ENCODE measurements at regions not wholly inside any gene's neighbourhood (a gene's known extent, or its start where the extent isn't known, plus 50 kb on each side); places are given as distances from the start of the nearest gene placed in this dataset.

- TF ChIP-seq CTCF (IDR thresholded peaks at IDR 0.05; ENCODE audit: control extremely low read depth, extremely low read depth, low read depth, missing control alignments) = no peak
- POLR2A ChIA-PET = no interaction called here
These were observed 166.4 kb upstream of the COBL start for GRCh38 chr7:51482976-51483375.

GRCh38 chr7:51481421-51481820 is 164.8 kb upstream of the COBL start:
- ChIA-PET CTCF (no interaction called here), POLR2A (no interaction called here)
- no peak for DNase-seq (ENCODE audit: extremely low spot score)
- TF ChIP-seq CTCF (IDR thresholded peaks at IDR 0.05; ENCODE audit: control extremely low read depth, extremely low read depth, low read depth, missing control alignments) = no peak

More at GRCh38 chr7:51482976-51483375, 166.4 kb upstream of the COBL start:
- no peak for DNase-seq (ENCODE audit: extremely low spot score)
- CTCF ChIA-PET = no interaction called here

- POLR2A ChIA-PET = no interaction called here
- TF ChIP-seq CTCF (IDR thresholded peaks at IDR 0.05; ENCODE audit: control extremely low read depth, extremely low read depth, low read depth, missing control alignments) = no peak
- DNase-seq (ENCODE audit: extremely low spot score) = no peak
- CTCF ChIA-PET = no interaction called here
These were observed 161.2 kb upstream of the COBL start for GRCh38 chr7:51477819-51478218.

GRCh38 chr7:51477323-51477722 is 160.7 kb upstream of the COBL start:
- CTCF ChIA-PET = no interaction called here
- no peak for TF ChIP-seq CTCF (IDR thresholded peaks at IDR 0.05; ENCODE audit: control extremely low read depth, extremely low read depth, low read depth, missing control alignments)
- no peak for DNase-seq (ENCODE audit: extremely low spot score)
- POLR2A ChIA-PET = no interaction called here

- TF ChIP-seq CTCF (IDR thresholded peaks at IDR 0.05; ENCODE audit: control extremely low read depth, extremely low read depth, low read depth, missing control alignments) = no peak
- ChIA-PET POLR2A (no interaction called here), CTCF (no interaction called here)
These were observed 159.4 kb upstream of the COBL start for GRCh38 chr7:51476026-51476425.

GRCh38 chr7:51472873-51473272 is 156.3 kb upstream of the COBL start:
- ChIA-PET POLR2A (no interaction called here), CTCF (no interaction called here)
- DNase-seq (ENCODE audit: extremely low spot score) = no peak
- no peak for TF ChIP-seq CTCF (IDR thresholded peaks at IDR 0.05; ENCODE audit: control extremely low read depth, extremely low read depth, low read depth, missing control alignments)

More at GRCh38 chr7:51476026-51476425, 159.4 kb upstream of the COBL start:
- DNase-seq (ENCODE audit: extremely low spot score) = no peak

GRCh38 chr7:51471981-51472296 is 155.3 kb upstream of the COBL start:
- no peak for DNase-seq (ENCODE audit: extremely low spot score)
- CTCF ChIA-PET = no interaction called here
- TF ChIP-seq CTCF (IDR thresholded peaks at IDR 0.05; ENCODE audit: control extremely low read depth, extremely low read depth, low read depth, missing control alignments) = no peak
- POLR2A ChIA-PET = no interaction called here
